AG10803 (cell line): ENCODE measurements at regions not wholly inside any gene's neighbourhood (a gene's known extent, or its start where the extent isn't known, plus 50 kb on each side); places are given as distances from the start of the nearest gene placed in this dataset.
"Not testable (repeated sequence)": the region's sequence is repeated elsewhere in the genome, so short reads cannot be mapped to it uniquely, and the experiment has no call there.

ENCODE experiments used
- DNase-seq: peaks from one replicate; pipeline ENCODE4 v3.0.0; 2010; ENCODE audit warnings: low read depth
- H3K4me3 ChIP-seq: 2 replicates; pipeline ENCODE4 v1.5.1; 2011; ENCODE audit warnings: mild to moderate bottlenecking, low read length, control low read depth
- CTCF ChIP-seq: conservative IDR thresholded peaks from 2 replicates; pipeline ENCODE4 v1.5.1; 2011; ENCODE audit warnings: mild to moderate bottlenecking, low read length, control low read depth, inconsistent platforms

- TF ChIP-seq CTCF = no peak
- no peak for DNase-seq
- H3K4me3 ChIP-seq = no peak overlapping the region
These were observed 122.6 kb downstream of the IGLL1 start for GRCh38 chr22:23457380-23457985.

DNA sequence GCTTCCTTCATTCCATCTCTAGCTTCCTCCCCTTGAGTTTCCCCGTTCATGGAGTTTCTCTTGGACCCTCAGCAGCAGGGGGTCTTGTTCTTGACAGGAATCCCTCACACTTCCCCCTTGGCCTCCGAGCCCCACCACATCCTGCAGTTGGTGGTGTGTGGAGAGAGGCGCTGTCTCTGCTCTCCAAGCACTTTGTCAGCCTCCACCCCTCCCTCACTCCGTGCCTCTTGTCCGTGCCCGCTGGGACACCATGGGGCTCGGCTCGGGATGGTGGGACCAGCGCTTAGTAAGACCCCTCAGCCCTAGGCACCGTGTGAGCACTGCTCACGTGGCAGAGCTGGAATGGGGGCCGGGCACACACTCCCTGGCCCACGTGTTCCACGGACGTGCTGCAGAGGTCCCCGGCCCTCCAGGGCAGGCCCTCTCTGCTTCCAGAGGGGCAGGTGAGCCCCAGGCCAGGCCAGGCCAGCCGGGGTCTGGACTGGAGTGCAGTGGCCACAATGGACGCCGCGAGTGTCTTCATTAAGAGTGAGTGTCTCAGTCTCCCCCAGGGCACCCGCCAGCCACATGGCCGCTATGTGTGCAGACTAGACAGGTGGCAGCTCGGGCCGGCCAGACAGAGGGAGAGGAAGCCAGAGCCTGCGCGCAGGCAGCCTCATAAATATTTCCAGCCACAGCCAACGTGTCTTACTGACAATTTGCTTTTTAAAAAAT is 123.3 kb downstream of the IGLL1 start:
- not testable (repeated sequence) for DNase-seq, H3K4me3 ChIP-seq

- DNase-seq, H3K4me3 ChIP-seq: not testable (repeated sequence)
These were observed 125.7 kb downstream of the IGLL1 start for GRCh38 chr22:23454345-23454744.

GRCh38 chr22:23453277-23453676 is 126.8 kb downstream of the IGLL1 start:
- no peak for TF ChIP-seq CTCF
- H3K4me3 ChIP-seq = no peak overlapping the region
- no peak for DNase-seq

- no peak for TF ChIP-seq CTCF
- no peak overlapping the region for H3K4me3 ChIP-seq
These were observed 127.7 kb downstream of the IGLL1 start for GRCh38 chr22:23452231-23453010.

GRCh38 chr22:23451452-23452230 is 128.4 kb downstream of the IGLL1 start:
- not testable (repeated sequence) for H3K4me3 ChIP-seq, DNase-seq

More at GRCh38 chr22:23452231-23453010, 127.7 kb downstream of the IGLL1 start:
- DNase-seq = no peak

DNA sequence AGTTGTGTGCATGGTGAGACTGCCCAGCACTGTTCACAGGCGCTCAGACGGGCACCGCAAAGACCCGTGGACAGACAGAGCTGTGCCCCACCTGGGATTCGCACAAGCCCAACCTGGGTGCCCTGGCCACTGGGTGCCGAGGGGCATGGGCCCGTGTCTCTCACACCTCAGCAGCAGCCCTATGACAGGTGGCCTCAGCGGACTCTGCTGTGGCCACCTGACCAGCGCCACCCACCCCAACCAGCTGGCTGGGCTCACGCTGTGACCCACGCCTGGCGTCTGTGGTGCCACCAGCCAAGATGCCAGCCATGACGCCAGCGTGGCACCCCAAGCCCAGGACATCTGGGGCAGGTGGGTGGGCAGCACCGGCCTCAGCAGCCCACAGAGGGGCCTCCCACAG is 129.3 kb downstream of the IGLL1 start:
- DNase-seq, H3K4me3 ChIP-seq: not testable (repeated sequence)

DNA sequence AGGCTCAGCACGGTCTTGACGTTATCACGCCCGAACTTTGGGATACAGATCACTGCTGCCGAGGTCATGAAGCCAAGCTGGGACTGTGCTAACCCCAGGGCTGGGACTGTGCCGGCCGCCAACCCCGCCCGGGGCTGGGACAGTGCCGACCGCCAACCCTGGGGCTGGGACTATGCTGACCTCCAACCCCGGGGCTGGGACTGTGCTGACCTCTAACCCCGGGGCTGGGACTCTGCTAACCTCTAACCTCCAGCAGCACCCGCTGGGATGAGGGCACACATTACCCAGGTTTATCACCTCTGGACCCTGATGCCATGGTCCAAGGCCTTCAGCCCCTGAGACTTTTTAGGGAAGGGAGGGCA is 129.7 kb downstream of the IGLL1 start:
- H3K4me3 ChIP-seq = no peak overlapping the region
- no peak for TF ChIP-seq CTCF
- no peak for DNase-seq

- not testable (repeated sequence) for H3K4me3 ChIP-seq, DNase-seq
These were observed 130.2 kb downstream of the IGLL1 start for GRCh38 chr22:23449748-23450433.

GRCh38 chr22:23448499-23449288 is 131.4 kb downstream of the IGLL1 start:
- not testable (repeated sequence) for H3K4me3 ChIP-seq, DNase-seq
